ENCODE measurements at regions not wholly inside any gene's neighbourhood (a gene's known extent, or its start where the extent isn't known, plus 50 kb on each side); places are given as distances from the start of the nearest gene placed in this dataset.
A peak's percentile ranks its signal among the peaks of the same experiment; 100 is the strongest.

- DNase-seq = no peak
These were observed 54.1 kb downstream of the IRF2BPL start for GRCh38 chr14:76974365-76974764.

- DNase-seq = no peak
These were observed 57.0 kb downstream of the IRF2BPL start for GRCh38 chr14:76971549-76971948.

- DNase-seq = peak; percentile 97
These were observed 59.9 kb downstream of the IRF2BPL start for GRCh38 chr14:76968621-76969063.

- DNase-seq = no peak
These were observed 60.7 kb downstream of the IRF2BPL start for GRCh38 chr14:76967788-76968187.

- no peak for DNase-seq
These were observed 63.3 kb downstream of the IRF2BPL start for GRCh38 chr14:76965232-76965631.

- no peak for DNase-seq
These were observed 63.8 kb downstream of the IRF2BPL start for GRCh38 chr14:76964695-76965094.

- no peak for DNase-seq
These were observed 65.1 kb downstream of the IRF2BPL start for GRCh38 chr14:76963372-76963771.

- peak; percentile 46 for DNase-seq
These were observed 66.2 kb downstream of the IRF2BPL start for GRCh38 chr14:76962303-76962660.

- DNase-seq = peak; percentile 94
These were observed 66.7 kb downstream of the IRF2BPL start for GRCh38 chr14:76961631-76962302.

GRCh38 chr14:76958980-76959710 is 69.4 kb downstream of the IRF2BPL start:
- peak; percentile 66 for DNase-seq

GRCh38 chr14:76958020-76958979 is 70.2 kb downstream of the IRF2BPL start:
- DNase-seq = peak; percentile 69

- DNase-seq = peak; percentile 83
These were observed 71.2 kb downstream of the IRF2BPL start for GRCh38 chr14:76957224-76957891.

GRCh38 chr14:76956316-76957090 is 72.0 kb downstream of the IRF2BPL start:
- peak; percentile 99 for DNase-seq

GRCh38 chr14:76955575-76956315 is 72.8 kb downstream of the IRF2BPL start:
- peak; percentile 96 for DNase-seq

GRCh38 chr14:76954394-76955190 is 73.9 kb downstream of the IRF2BPL start:
- no peak for DNase-seq

GRCh38 chr14:76953311-76953945 is 75.1 kb downstream of the IRF2BPL start:
- peak; percentile 42 for DNase-seq

- DNase-seq = no peak
These were observed 77.3 kb downstream of the IRF2BPL start for GRCh38 chr14:76951166-76951565.

GRCh38 chr14:76950055-76951020 is 78.2 kb downstream of the IRF2BPL start:
- no peak for DNase-seq

GRCh38 chr14:76948976-76949375 is 79.5 kb downstream of the IRF2BPL start:
- no peak for DNase-seq
